Stimulated activated naive CD8-positive, alpha-beta T cell treated with anti-CD3 and anti-CD28 coated beads, Interleukin-15, Interleukin-2, amounts not matched to agents 100 U/mL and 50 U/mL, for 24 hours (primary cell): ENCODE measurements at regions not wholly inside any gene's neighbourhood (a gene's known extent, or its start where the extent isn't known, plus 50 kb on each side); places are given as distances from the start of the nearest gene placed in this dataset.
"Not testable (repeated sequence)": the region's sequence is repeated elsewhere in the genome, so short reads cannot be mapped to it uniquely, and the experiment has no call there.

Experiments
- ATAC-seq: fragments of 150-1000 bp; cut with Tn5 transposase; one replicate; pipeline ENCODE4 v1.10.0; 2021
- DNase-seq: peaks from one replicate; pipeline ENCODE4 v3.0.0; 2021

GRCh38 chr13:28573595-28574373 lies 78.9 kb upstream of the FLT1 start:
- DNase-seq (no peak), ATAC-seq (no peak)

GRCh38 chr13:28572871-28573270 lies 77.9 kb upstream of the FLT1 start:
- ATAC-seq (no peak), DNase-seq (no peak)

- ATAC-seq, DNase-seq: not testable (repeated sequence)
Measured at GRCh38 chr13:28570356-28570755, 75.4 kb upstream of the FLT1 start.

- no peak for DNase-seq
Measured at GRCh38 chr13:28569886-28570285, 75.0 kb upstream of the FLT1 start.

GRCh38 chr13:28568286-28568685 lies 73.4 kb upstream of the FLT1 start:
- ATAC-seq = no peak
- DNase-seq = no peak

More at GRCh38 chr13:28569886-28570285, 75.0 kb upstream of the FLT1 start:
- ATAC-seq = no peak

- DNase-seq (no peak), ATAC-seq (no peak)
Measured at GRCh38 chr13:28566891-28567290, 72.0 kb upstream of the FLT1 start.

DNA sequence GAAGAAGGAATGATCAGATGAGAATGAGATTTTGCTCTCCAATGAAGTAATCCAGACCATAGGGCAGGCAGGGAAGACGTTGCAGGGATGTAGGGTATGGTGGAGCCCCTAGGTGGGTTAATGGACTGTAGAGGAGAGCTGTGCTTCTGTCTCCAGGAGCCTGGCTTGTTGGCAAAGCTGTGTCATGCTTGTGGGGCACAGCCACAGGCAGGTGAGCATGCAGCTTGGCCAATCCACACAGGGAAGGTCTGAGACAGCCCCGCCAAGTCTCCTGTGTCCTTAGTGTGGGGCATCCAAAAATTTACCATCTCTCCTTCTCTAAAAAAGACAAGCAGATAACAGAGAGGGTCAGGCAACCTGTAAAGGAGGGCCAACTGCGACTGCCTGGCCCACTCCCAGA lies 71.4 kb upstream of the FLT1 start:
- ATAC-seq = no peak
- no peak for DNase-seq

DNA sequence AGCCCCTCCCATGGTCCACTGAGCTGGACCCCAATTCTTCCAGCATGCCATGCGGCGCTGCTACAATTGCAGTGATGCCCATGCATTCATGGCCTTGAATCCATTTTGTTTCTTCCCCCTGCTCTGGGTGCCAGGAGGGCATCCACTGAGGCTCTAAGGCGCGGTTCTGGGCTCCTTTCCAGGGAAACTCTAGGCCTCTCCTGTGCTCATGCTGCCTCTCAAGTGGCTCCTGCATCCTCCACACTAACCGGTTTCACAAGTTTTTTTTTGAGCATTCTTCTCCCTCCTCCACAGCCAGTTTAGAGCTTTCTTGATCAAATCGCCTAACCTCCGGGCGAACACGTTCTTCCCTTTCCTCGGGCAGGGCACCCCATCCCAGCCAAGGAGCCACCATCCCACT lies 69.1 kb upstream of the FLT1 start:
- ATAC-seq (no peak), DNase-seq (no peak)

GRCh38 chr13:28563609-28564008 lies 68.7 kb upstream of the FLT1 start:
- no peak for ATAC-seq
- DNase-seq = no peak

DNA sequence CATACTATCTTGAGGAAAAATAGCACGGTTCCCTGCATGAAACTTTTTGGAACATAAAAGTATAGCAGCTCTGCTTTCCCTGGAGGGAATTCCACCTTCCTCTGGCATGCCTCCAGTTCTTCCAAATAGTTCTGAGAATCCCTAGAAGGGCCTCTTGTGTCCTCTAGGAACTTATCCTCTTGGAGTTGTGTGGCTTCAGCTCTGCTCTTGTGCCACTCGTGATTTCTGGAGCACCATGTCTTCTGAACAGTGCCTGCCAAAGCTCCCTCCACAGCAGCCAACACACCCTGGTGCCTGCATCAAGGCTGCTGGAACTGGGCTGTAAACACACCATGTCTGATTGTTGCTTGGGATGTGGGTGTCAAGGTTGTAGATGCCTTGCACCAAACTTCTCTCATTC lies 65.7 kb upstream of the FLT1 start:
- no peak for DNase-seq
- ATAC-seq = no peak

GRCh38 chr13:28559636-28560259 lies 64.8 kb upstream of the FLT1 start:
- DNase-seq (no peak), ATAC-seq (no peak)

DNA sequence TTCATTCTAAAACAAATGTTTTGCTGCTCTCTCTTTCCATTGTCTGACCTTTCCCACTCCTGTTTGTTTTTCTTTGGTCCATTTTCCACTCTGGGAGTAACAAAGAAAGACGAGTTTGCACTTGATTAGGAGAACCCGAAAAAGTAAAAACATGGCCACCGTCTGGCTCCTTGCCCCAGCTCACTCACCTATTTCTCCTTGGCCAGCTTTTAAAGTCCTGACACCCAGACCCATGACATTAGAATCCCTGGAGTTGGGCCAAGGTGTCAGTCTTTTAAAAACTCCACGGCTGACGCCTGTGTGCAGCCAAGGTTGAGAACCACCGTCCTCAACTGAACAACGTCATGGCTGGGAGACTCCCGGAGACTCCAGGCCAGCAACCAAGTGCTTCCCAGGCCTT lies 63.6 kb upstream of the FLT1 start:
- no peak for DNase-seq
- ATAC-seq = no peak

GRCh38 chr13:28557725-28558520 lies 63.0 kb upstream of the FLT1 start:
- ATAC-seq (no peak), DNase-seq (no peak)

DNA sequence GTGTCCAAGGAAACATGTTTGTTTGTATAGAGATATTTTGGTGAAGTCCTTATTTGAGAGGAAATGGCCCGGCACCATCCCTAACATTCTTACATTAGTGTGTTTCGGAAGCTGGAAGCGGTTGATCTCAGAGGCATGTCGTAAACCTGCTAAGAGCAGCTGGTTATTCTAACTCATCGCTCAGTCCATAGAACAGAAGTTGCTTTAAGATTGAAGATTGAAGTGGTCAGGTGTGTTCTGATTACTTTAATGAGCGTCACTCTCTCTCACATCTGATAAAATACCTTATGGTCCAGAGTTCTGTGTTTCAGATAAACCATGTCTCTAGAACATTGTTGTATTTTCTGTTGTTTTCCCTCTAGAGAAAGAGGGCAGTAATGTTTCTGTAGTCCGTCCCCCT lies 60.2 kb upstream of the FLT1 start:
- ATAC-seq (no peak), DNase-seq (no peak)

GRCh38 chr13:28553971-28554370 lies 59.0 kb upstream of the FLT1 start:
- DNase-seq (no peak), ATAC-seq (no peak)

- DNase-seq (no peak), ATAC-seq (no peak)
Measured at GRCh38 chr13:28552288-28552687, 57.4 kb upstream of the FLT1 start.

- DNase-seq (no peak), ATAC-seq (no peak)
Measured at GRCh38 chr13:28551498-28551895, 56.6 kb upstream of the FLT1 start.

GRCh38 chr13:28550721-28551497 lies 56.0 kb upstream of the FLT1 start:
- ATAC-seq = no peak
- no peak for DNase-seq

DNA sequence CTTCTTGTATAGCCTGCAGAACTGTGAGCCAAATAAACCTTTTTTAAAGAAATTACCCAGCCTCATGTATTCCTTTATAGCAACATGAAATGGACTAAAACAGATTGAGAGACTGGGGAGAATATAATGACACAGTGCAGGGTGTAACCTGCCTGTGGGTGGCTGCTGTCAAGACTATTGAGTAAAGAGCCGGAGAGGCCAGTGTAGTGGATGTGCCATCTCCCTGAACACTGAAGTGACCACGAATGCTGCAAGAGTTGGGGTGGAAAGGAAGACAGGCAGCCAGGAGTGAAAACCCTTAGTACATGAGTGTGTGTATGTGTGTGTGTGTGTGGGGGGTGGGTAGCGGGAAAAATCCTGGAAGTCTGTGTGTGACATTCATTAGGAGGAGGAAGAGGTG lies 55.2 kb upstream of the FLT1 start:
- no peak for ATAC-seq
- no peak for DNase-seq

GRCh38 chr13:28548872-28549271 lies 53.9 kb upstream of the FLT1 start:
- no peak for ATAC-seq
- DNase-seq = no peak

GRCh38 chr13:28548468-28548867 lies 53.5 kb upstream of the FLT1 start:
- ATAC-seq (no peak), DNase-seq (no peak)

DNA sequence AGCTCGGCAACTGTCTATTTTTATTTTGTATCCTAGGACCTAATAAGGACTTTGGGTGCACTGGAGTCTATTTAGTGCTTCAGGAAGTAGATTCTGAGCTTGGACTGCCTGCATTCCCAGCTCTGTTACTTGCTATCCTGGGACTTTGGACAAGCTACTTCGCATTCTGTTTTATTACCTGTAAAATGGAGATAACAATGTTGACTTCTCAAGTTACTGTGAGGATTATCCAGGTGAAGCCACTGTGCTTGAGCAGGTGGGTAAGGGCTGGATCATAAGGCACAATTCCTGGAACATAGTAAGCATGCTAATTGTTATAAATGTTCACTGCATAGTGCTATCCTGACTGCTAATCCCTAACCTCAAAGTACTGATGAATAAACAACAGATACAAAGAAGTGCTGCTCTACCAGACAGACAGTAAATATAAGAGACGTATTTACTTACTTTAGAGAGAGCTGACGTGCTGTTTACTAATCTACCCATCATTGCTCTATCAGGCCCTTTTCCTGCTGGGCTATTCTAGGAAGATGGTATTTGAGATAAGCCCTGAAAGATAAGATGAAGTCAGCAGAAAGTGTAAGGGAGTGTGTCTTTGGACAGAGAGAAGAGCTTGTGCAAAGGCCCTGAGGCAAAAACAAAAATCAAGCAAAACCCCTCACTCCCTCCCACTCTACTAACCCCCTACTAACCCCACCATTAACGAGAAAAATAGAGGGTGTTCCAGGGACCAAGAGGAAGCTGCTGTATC lies 50.8 kb upstream of the FLT1 start:
- no peak for DNase-seq
- ATAC-seq = no peak
